ENCODE measurements at regions not wholly inside any gene's neighbourhood (a gene's known extent, or its start where the extent isn't known, plus 50 kb on each side); places are given as distances from the start of the nearest gene placed in this dataset.

GRCh38 chr2:59567151-59567550 is 986.3 kb downstream of the BCL11A start:
- Histone ChIP-seq H3K27ac (ENCODE audit: low read length) (no peak overlapping the region), H3K4me2 (ENCODE audit: insufficient read depth, low read length) (no peak overlapping the region), H3K27me3 (ENCODE audit: insufficient read depth, low read length, poor library complexity) (no peaks in the 10 kb centered on the region), H3K4me1 (ENCODE audit: insufficient read depth, low read length) (peaks cover 2% of the 10 kb centered on the region; the same call in 1 of the 2 replicates), H3K9me3 (ENCODE audit: insufficient read depth, low read length, severe bottlenecking) (no peaks in the 10 kb centered on the region), H4K20me1 (ENCODE audit: insufficient read depth, low read length) (no peaks in the 10 kb centered on the region), H3K36me3 (ENCODE audit: insufficient read depth, low read length) (no peaks in the 10 kb centered on the region), H3K79me2 (ENCODE audit: insufficient read depth, low read length) (no peaks in the 10 kb centered on the region), H2AFZ (ENCODE audit: low read depth, low read length) (no peak overlapping the region), H3K4me3 (ENCODE audit: low read depth in 1 of 2, low read length in 2 of 2) (no peak overlapping the region), H3K9ac (ENCODE audit: low read depth, low read length) (no peak overlapping the region)
- DNase-seq (no peak), ATAC-seq (ENCODE audit: insufficient read depth, low read depth) (no peak)
- TF ChIP-seq CTCF (IDR thresholded peaks at IDR 0.05; ENCODE audit: borderline replicate concordance, extremely low read depth, low read length, poor library complexity, severe bottlenecking) = no peak
- TF ChIP-seq EZH2 (IDR thresholded peaks at IDR 0.05; ENCODE audit: borderline replicate concordance, low read depth, low read length, severe bottlenecking) = no peak

- H3K36me3 ChIP-seq (ENCODE audit: insufficient read depth, low read length) = no peaks in the 10 kb centered on the region
- H3K27me3 ChIP-seq (ENCODE audit: insufficient read depth, low read length, poor library complexity) = no peaks in the 10 kb centered on the region
- H3K9ac ChIP-seq (ENCODE audit: low read depth, low read length) = no peak overlapping the region
- no peak overlapping the region for H2AFZ ChIP-seq (ENCODE audit: low read depth, low read length)
- ATAC-seq (ENCODE audit: insufficient read depth, low read depth) (no peak), DNase-seq (no peak)
- no peak overlapping the region for H3K4me2 ChIP-seq (ENCODE audit: insufficient read depth, low read length)
- no peaks in the 10 kb centered on the region for H3K9me3 ChIP-seq (ENCODE audit: insufficient read depth, low read length, severe bottlenecking)
- TF ChIP-seq CTCF (IDR thresholded peaks at IDR 0.05; ENCODE audit: borderline replicate concordance, extremely low read depth, low read length, poor library complexity, severe bottlenecking) (no peak), EZH2 (IDR thresholded peaks at IDR 0.05; ENCODE audit: borderline replicate concordance, low read depth, low read length, severe bottlenecking) (no peak)
- no peaks in the 10 kb centered on the region for H4K20me1 ChIP-seq (ENCODE audit: insufficient read depth, low read length)
- peaks cover 2% of the 10 kb centered on the region; the same call in 1 of the 2 replicates for H3K4me1 ChIP-seq (ENCODE audit: insufficient read depth, low read length)
- H3K79me2 ChIP-seq (ENCODE audit: insufficient read depth, low read length) = no peaks in the 10 kb centered on the region
- H3K27ac ChIP-seq (ENCODE audit: low read length) = no peak overlapping the region
- no peak overlapping the region for H3K4me3 ChIP-seq (ENCODE audit: low read depth in 1 of 2, low read length in 2 of 2)
These were observed 986.7 kb downstream of the BCL11A start for GRCh38 chr2:59566739-59567138.

GRCh38 chr2:59561281-59561680 is 992.2 kb downstream of the BCL11A start:
- Histone ChIP-seq H3K36me3 (ENCODE audit: insufficient read depth, low read length) (no peaks in the 10 kb centered on the region), H2AFZ (ENCODE audit: low read depth, low read length) (no peak overlapping the region), H3K79me2 (ENCODE audit: insufficient read depth, low read length) (no peaks in the 10 kb centered on the region), H3K27ac (ENCODE audit: low read length) (no peak overlapping the region), H3K9me3 (ENCODE audit: insufficient read depth, low read length, severe bottlenecking) (no peaks in the 10 kb centered on the region), H3K4me3 (ENCODE audit: low read depth in 1 of 2, low read length in 2 of 2) (no peak overlapping the region), H3K9ac (ENCODE audit: low read depth, low read length) (no peak overlapping the region), H3K4me1 (ENCODE audit: insufficient read depth, low read length) (no peaks in the 10 kb centered on the region), H4K20me1 (ENCODE audit: insufficient read depth, low read length) (no peaks in the 10 kb centered on the region), H3K4me2 (ENCODE audit: insufficient read depth, low read length) (no peak overlapping the region), H3K27me3 (ENCODE audit: insufficient read depth, low read length, poor library complexity) (no peaks in the 10 kb centered on the region)
- DNase-seq = no peak
- no peak for TF ChIP-seq CTCF (IDR thresholded peaks at IDR 0.05; ENCODE audit: borderline replicate concordance, extremely low read depth, low read length, poor library complexity, severe bottlenecking)
- TF ChIP-seq EZH2 (IDR thresholded peaks at IDR 0.05; ENCODE audit: borderline replicate concordance, low read depth, low read length, severe bottlenecking) = no peak
- ATAC-seq (ENCODE audit: insufficient read depth, low read depth) = no peak

- Histone ChIP-seq H3K9ac (ENCODE audit: low read depth, low read length) (no peak overlapping the region), H3K79me2 (ENCODE audit: insufficient read depth, low read length) (no peaks in the 10 kb centered on the region), H3K36me3 (ENCODE audit: insufficient read depth, low read length) (no peaks in the 10 kb centered on the region), H3K27ac (ENCODE audit: low read length) (no peak overlapping the region), H3K4me3 (ENCODE audit: low read depth in 1 of 2, low read length in 2 of 2) (no peak overlapping the region), H3K9me3 (ENCODE audit: insufficient read depth, low read length, severe bottlenecking) (no peaks in the 10 kb centered on the region), H4K20me1 (ENCODE audit: insufficient read depth, low read length) (no peaks in the 10 kb centered on the region), H3K27me3 (ENCODE audit: insufficient read depth, low read length, poor library complexity) (no peaks in the 10 kb centered on the region), H2AFZ (ENCODE audit: low read depth, low read length) (no peak overlapping the region), H3K4me2 (ENCODE audit: insufficient read depth, low read length) (no peak overlapping the region), H3K4me1 (ENCODE audit: insufficient read depth, low read length) (no peaks in the 10 kb centered on the region)
- TF ChIP-seq CTCF (IDR thresholded peaks at IDR 0.05; ENCODE audit: borderline replicate concordance, extremely low read depth, low read length, poor library complexity, severe bottlenecking) (no peak), EZH2 (IDR thresholded peaks at IDR 0.05; ENCODE audit: borderline replicate concordance, low read depth, low read length, severe bottlenecking) (no peak)
- DNase-seq (no peak), ATAC-seq (ENCODE audit: insufficient read depth, low read depth) (no peak)
These were observed 992.7 kb downstream of the BCL11A start for GRCh38 chr2:59560769-59561168.
